SU-DHL-6 (cell line): ENCODE measurements at regions not wholly inside any gene's neighbourhood (a gene's known extent, or its start where the extent isn't known, plus 50 kb on each side); places are given as distances from the start of the nearest gene placed in this dataset.

Experiments used
- CTCF ChIP-seq: fragments of 200-600 bp; sonication (generic); IDR thresholded peaks from one replicate; pipeline ENCODE4 v1.5.1; 2017; ENCODE audit warnings: antibody characterized with exemption, mild to moderate bottlenecking, low read length, moderate library complexity; ENCODE audit not compliant: insufficient read depth, poor library complexity, severe bottlenecking
- EZH2phosphoT487 ChIP-seq: fragments of 200-600 bp; sonication (generic), shearing (Covaris generic); conservative IDR thresholded peaks from 2 replicates; pipeline ENCODE4 v1.6.1; 2018; ENCODE audit warnings: mild to moderate bottlenecking, antibody characterized with exemption, low read length, moderate library complexity, mixed read lengths

DNA sequence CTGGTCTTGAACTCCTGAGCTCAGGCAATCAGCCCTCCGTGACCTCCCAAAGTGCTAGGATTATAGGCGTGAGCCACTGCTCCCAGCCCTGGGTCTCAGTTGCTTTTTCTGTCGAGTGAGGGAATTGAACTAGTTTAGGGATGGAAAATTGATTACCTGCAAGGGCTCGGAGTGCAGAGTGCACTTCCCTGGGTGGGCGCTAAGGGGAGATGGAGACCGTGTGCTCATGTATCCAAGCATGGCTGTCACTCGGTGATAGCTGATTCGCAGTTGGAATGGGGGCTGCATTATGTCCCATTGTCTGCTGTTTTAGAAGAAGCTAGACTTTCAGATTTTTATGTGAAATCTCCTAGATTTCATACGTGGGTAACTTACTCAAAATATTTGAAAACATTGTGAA is 139.9 kb upstream of the RFC3 start:
- peak; percentile 60 for TF ChIP-seq CTCF
- TF ChIP-seq EZH2phosphoT487: no peak
